ENCODE measurements at regions not wholly inside any gene's neighbourhood (a gene's known extent, or its start where the extent isn't known, plus 50 kb on each side); places are given as distances from the start of the nearest gene placed in this dataset.

- Mint-ChIP-seq H3K9me3 (peaks cover 10% of the 10 kb centered on the region), H3K36me3 (ENCODE audit: low read depth) (no peaks in the 10 kb centered on the region), H3K27ac (no peak overlapping the region), H3K27me3 (no peaks in the 10 kb centered on the region), H3K4me1 (no peaks in the 10 kb centered on the region), H3K4me3 (no peak overlapping the region)
- ATAC-seq (ENCODE audit: low read depth) (no peak), DNase-seq (no peak)
- ChIA-PET CTCF (no interaction called here), POLR2A (no interaction called here)
- intact Hi-C loops (cut with micrococcal nuclease): no loop called here
- no peak for TF ChIP-seq CTCF (IDR thresholded peaks at IDR 0.05)
These were observed 568.7 kb downstream of the TRAM1L1 start for GRCh38 chr4:116516711-116517110.

GRCh38 chr4:116515959-116516358 is 569.4 kb downstream of the TRAM1L1 start:
- ChIA-PET CTCF (no interaction called here), POLR2A (no interaction called here)
- intact Hi-C loops (cut with micrococcal nuclease): no loop called here
- ATAC-seq (ENCODE audit: low read depth) (no peak), DNase-seq (no peak)
- Mint-ChIP-seq H3K27ac (no peak overlapping the region), H3K4me3 (no peak overlapping the region), H3K27me3 (no peaks in the 10 kb centered on the region), H3K4me1 (no peaks in the 10 kb centered on the region), H3K9me3 (peaks cover 10% of the 10 kb centered on the region), H3K36me3 (ENCODE audit: low read depth) (no peaks in the 10 kb centered on the region)
- no peak for TF ChIP-seq CTCF (IDR thresholded peaks at IDR 0.05)

GRCh38 chr4:116512552-116512951 is 572.8 kb downstream of the TRAM1L1 start:
- intact Hi-C loops (cut with micrococcal nuclease): no loop called here

GRCh38 chr4:116501954-116502353 is 583.4 kb downstream of the TRAM1L1 start:
- CTCF ChIA-PET: no interaction called here
- POLR2A ChIA-PET: no interaction called here

More at GRCh38 chr4:116512552-116512951, 572.8 kb downstream of the TRAM1L1 start:
- Mint-ChIP-seq H3K4me1 (no peaks in the 10 kb centered on the region), H3K9me3 (peaks cover 6% of the 10 kb centered on the region), H3K36me3 (ENCODE audit: low read depth) (no peaks in the 10 kb centered on the region), H3K27ac (no peak overlapping the region), H3K4me3 (no peak overlapping the region), H3K27me3 (no peaks in the 10 kb centered on the region)
- CTCF ChIA-PET: no interaction called here
- no peak for DNase-seq
- TF ChIP-seq CTCF (IDR thresholded peaks at IDR 0.05): no peak
- ATAC-seq (ENCODE audit: low read depth): no peak
- POLR2A ChIA-PET: no interaction called here

GRCh38 chr4:116500225-116500624 is 585.2 kb downstream of the TRAM1L1 start:
- peaks cover 4% of the 10 kb centered on the region for H3K9me3 Mint-ChIP-seq
- H3K27me3 Mint-ChIP-seq: no peaks in the 10 kb centered on the region
- ChIA-PET POLR2A (no interaction called here), CTCF (no interaction called here)
- H3K4me1 Mint-ChIP-seq: no peaks in the 10 kb centered on the region
- intact Hi-C loops (cut with micrococcal nuclease): no loop called here
- ATAC-seq (ENCODE audit: low read depth): no peak
- no peak for DNase-seq
- no peak overlapping the region for H3K4me3 Mint-ChIP-seq
- no peak overlapping the region for H3K27ac Mint-ChIP-seq
- H3K36me3 Mint-ChIP-seq (ENCODE audit: low read depth): no peaks in the 10 kb centered on the region
- TF ChIP-seq CTCF (IDR thresholded peaks at IDR 0.05): no peak

More at GRCh38 chr4:116501954-116502353, 583.4 kb downstream of the TRAM1L1 start:
- no peak overlapping the region for H3K27ac Mint-ChIP-seq
- DNase-seq (no peak), ATAC-seq (ENCODE audit: low read depth) (no peak)
- TF ChIP-seq CTCF (IDR thresholded peaks at IDR 0.05): no peak
- H3K4me3 Mint-ChIP-seq: no peak overlapping the region
- peaks cover 6% of the 10 kb centered on the region for H3K9me3 Mint-ChIP-seq
- intact Hi-C loops (cut with micrococcal nuclease): no loop called here
- H3K4me1 Mint-ChIP-seq: no peaks in the 10 kb centered on the region
- H3K36me3 Mint-ChIP-seq (ENCODE audit: low read depth): no peaks in the 10 kb centered on the region
- no peaks in the 10 kb centered on the region for H3K27me3 Mint-ChIP-seq
